ENCODE measurements at regions not wholly inside any gene's neighbourhood (a gene's known extent, or its start where the extent isn't known, plus 50 kb on each side); places are given as distances from the start of the nearest gene placed in this dataset.
A peak's percentile ranks its signal among the peaks of the same experiment; 100 is the strongest.

- DNase-seq (ENCODE audit: low spot score in 2 of 2), result no peak
- no peak for ATAC-seq (replicated peaks; ENCODE audit: extremely low read depth, poor library complexity, severe bottlenecking)
- H3K36me3 Mint-ChIP-seq (ENCODE audit: insufficient read depth), result no peaks in the 10 kb centered on the region
- no peak overlapping the region for H3K27ac Mint-ChIP-seq (ENCODE audit: low read depth)
- no peaks in the 10 kb centered on the region for H3K27me3 Mint-ChIP-seq
- H3K4me3 Mint-ChIP-seq, result no peak overlapping the region
- peaks cover 14% of the 10 kb centered on the region for H3K4me1 Mint-ChIP-seq
- H3K9me3 Mint-ChIP-seq, result no peaks in the 10 kb centered on the region
These were observed 62.3 kb upstream of the UQCRFS1 start for GRCh38 chr19:29275266-29275665.

- H3K4me3 Mint-ChIP-seq, result peak overlapping the region; percentile 64
- H3K4me1 Mint-ChIP-seq, result peaks cover 14% of the 10 kb centered on the region
- peak; percentile 99 for ATAC-seq (replicated peaks; ENCODE audit: extremely low read depth, poor library complexity, severe bottlenecking)
- DNase-seq (ENCODE audit: low spot score in 2 of 2), result peak; percentile 27 to 66
- H3K36me3 Mint-ChIP-seq (ENCODE audit: insufficient read depth), result peaks cover 1% of the 10 kb centered on the region
- H3K27me3 Mint-ChIP-seq, result peaks cover 14% of the 10 kb centered on the region
- H3K27ac Mint-ChIP-seq (ENCODE audit: low read depth), result peak overlapping the region; percentile 76
- H3K9me3 Mint-ChIP-seq, result no peaks in the 10 kb centered on the region
These were observed 64.2 kb upstream of the UQCRFS1 start for GRCh38 chr19:29277102-29277501.

GRCh38 chr19:29278716-29279115, 65.8 kb upstream of the UQCRFS1 start:
- no peak for ATAC-seq (replicated peaks; ENCODE audit: extremely low read depth, poor library complexity, severe bottlenecking)
- peaks cover 1% of the 10 kb centered on the region for H3K36me3 Mint-ChIP-seq (ENCODE audit: insufficient read depth)
- H3K27me3 Mint-ChIP-seq, result peaks cover 24% of the 10 kb centered on the region
- no peak for DNase-seq (ENCODE audit: low spot score in 2 of 2)
- H3K4me1 Mint-ChIP-seq, result peaks cover 14% of the 10 kb centered on the region
- no peak overlapping the region for H3K27ac Mint-ChIP-seq (ENCODE audit: low read depth)
- no peak overlapping the region for H3K4me3 Mint-ChIP-seq
- no peaks in the 10 kb centered on the region for H3K9me3 Mint-ChIP-seq

- Mint-ChIP-seq H3K36me3 (ENCODE audit: insufficient read depth) (peaks cover 1% of the 10 kb centered on the region), H3K27me3 (peaks cover 24% of the 10 kb centered on the region), H3K27ac (ENCODE audit: low read depth) (no peak overlapping the region), H3K4me1 (peaks cover 8% of the 10 kb centered on the region), H3K4me3 (no peak overlapping the region), H3K9me3 (no peaks in the 10 kb centered on the region)
- no peak for ATAC-seq (replicated peaks; ENCODE audit: extremely low read depth, poor library complexity, severe bottlenecking)
- no peak for DNase-seq (ENCODE audit: low spot score in 2 of 2)
These were observed 70.4 kb upstream of the UQCRFS1 start for GRCh38 chr19:29283366-29283765.

GRCh38 chr19:29285187-29285687, 72.3 kb upstream of the UQCRFS1 start:
- H3K4me3 Mint-ChIP-seq, result no peak overlapping the region
- peaks cover 24% of the 10 kb centered on the region for H3K27me3 Mint-ChIP-seq
- peaks cover 12% of the 10 kb centered on the region for H3K4me1 Mint-ChIP-seq
- H3K36me3 Mint-ChIP-seq (ENCODE audit: insufficient read depth), result peaks cover 1% of the 10 kb centered on the region
- no peaks in the 10 kb centered on the region for H3K9me3 Mint-ChIP-seq
- no peak overlapping the region for H3K27ac Mint-ChIP-seq (ENCODE audit: low read depth)
- DNase-seq (ENCODE audit: low spot score in 2 of 2) (no peak), ATAC-seq (replicated peaks; ENCODE audit: extremely low read depth, poor library complexity, severe bottlenecking) (no peak)

- H3K9me3 Mint-ChIP-seq, result no peaks in the 10 kb centered on the region
- H3K4me3 Mint-ChIP-seq, result no peak overlapping the region
- H3K27me3 Mint-ChIP-seq, result peaks cover 18% of the 10 kb centered on the region
- no peak for DNase-seq (ENCODE audit: low spot score in 2 of 2)
- no peak for ATAC-seq (replicated peaks; ENCODE audit: extremely low read depth, poor library complexity, severe bottlenecking)
- H3K36me3 Mint-ChIP-seq (ENCODE audit: insufficient read depth), result peaks cover 1% of the 10 kb centered on the region
- H3K27ac Mint-ChIP-seq (ENCODE audit: low read depth), result no peak overlapping the region
- H3K4me1 Mint-ChIP-seq, result peaks cover 12% of the 10 kb centered on the region
These were observed 72.9 kb upstream of the UQCRFS1 start for GRCh38 chr19:29285878-29286277.

- peaks cover 10% of the 10 kb centered on the region for H3K27me3 Mint-ChIP-seq
- no peak overlapping the region for H3K27ac Mint-ChIP-seq (ENCODE audit: low read depth)
- peaks cover 12% of the 10 kb centered on the region for H3K4me1 Mint-ChIP-seq
- ATAC-seq (replicated peaks; ENCODE audit: extremely low read depth, poor library complexity, severe bottlenecking) (no peak), DNase-seq (ENCODE audit: low spot score in 2 of 2) (no peak)
- no peak overlapping the region for H3K4me3 Mint-ChIP-seq
- no peaks in the 10 kb centered on the region for H3K36me3 Mint-ChIP-seq (ENCODE audit: insufficient read depth)
- H3K9me3 Mint-ChIP-seq, result no peaks in the 10 kb centered on the region
These were observed 74.1 kb upstream of the UQCRFS1 start for GRCh38 chr19:29287061-29287460.

- ATAC-seq (replicated peaks; ENCODE audit: extremely low read depth, poor library complexity, severe bottlenecking), result no peak
- H3K4me1 Mint-ChIP-seq, result peaks cover 21% of the 10 kb centered on the region
- H3K4me3 Mint-ChIP-seq, result no peak overlapping the region
- no peak overlapping the region for H3K27ac Mint-ChIP-seq (ENCODE audit: low read depth)
- no peaks in the 10 kb centered on the region for H3K36me3 Mint-ChIP-seq (ENCODE audit: insufficient read depth)
- no peak for DNase-seq (ENCODE audit: low spot score in 2 of 2)
- H3K9me3 Mint-ChIP-seq, result no peaks in the 10 kb centered on the region
- peaks cover 4% of the 10 kb centered on the region for H3K27me3 Mint-ChIP-seq
These were observed 75.3 kb upstream of the UQCRFS1 start for GRCh38 chr19:29288256-29288655.

- peaks cover 29% of the 10 kb centered on the region for H3K4me1 Mint-ChIP-seq
These were observed 76.1 kb upstream of the UQCRFS1 start for GRCh38 chr19:29289020-29289419.

GRCh38 chr19:29290853-29291252, 77.9 kb upstream of the UQCRFS1 start:
- Mint-ChIP-seq H3K36me3 (ENCODE audit: insufficient read depth) (no peaks in the 10 kb centered on the region), H3K4me3 (no peak overlapping the region), H3K9me3 (no peaks in the 10 kb centered on the region), H3K4me1 (peaks cover 33% of the 10 kb centered on the region), H3K27me3 (no peaks in the 10 kb centered on the region), H3K27ac (ENCODE audit: low read depth) (no peak overlapping the region)
- ATAC-seq (replicated peaks; ENCODE audit: extremely low read depth, poor library complexity, severe bottlenecking) (no peak), DNase-seq (ENCODE audit: low spot score in 2 of 2) (no peak)

More at GRCh38 chr19:29289020-29289419, 76.1 kb upstream of the UQCRFS1 start:
- DNase-seq (ENCODE audit: low spot score in 2 of 2), result no peak
- ATAC-seq (replicated peaks; ENCODE audit: extremely low read depth, poor library complexity, severe bottlenecking), result no peak
- no peaks in the 10 kb centered on the region for H3K9me3 Mint-ChIP-seq
- H3K27ac Mint-ChIP-seq (ENCODE audit: low read depth), result no peak overlapping the region
- H3K27me3 Mint-ChIP-seq, result no peaks in the 10 kb centered on the region
- H3K36me3 Mint-ChIP-seq (ENCODE audit: insufficient read depth), result no peaks in the 10 kb centered on the region
- no peak overlapping the region for H3K4me3 Mint-ChIP-seq

- H3K27ac Mint-ChIP-seq (ENCODE audit: low read depth), result no peak overlapping the region
- no peaks in the 10 kb centered on the region for H3K27me3 Mint-ChIP-seq
- peaks cover 33% of the 10 kb centered on the region for H3K4me1 Mint-ChIP-seq
- H3K9me3 Mint-ChIP-seq, result no peaks in the 10 kb centered on the region
- H3K4me3 Mint-ChIP-seq, result no peak overlapping the region
- peaks cover 2% of the 10 kb centered on the region for H3K36me3 Mint-ChIP-seq (ENCODE audit: insufficient read depth)
- ATAC-seq (replicated peaks; ENCODE audit: extremely low read depth, poor library complexity, severe bottlenecking) (no peak), DNase-seq (ENCODE audit: low spot score in 2 of 2) (no peak)
These were observed 79.2 kb upstream of the UQCRFS1 start for GRCh38 chr19:29292153-29292552.

GRCh38 chr19:29292562-29292961, 79.6 kb upstream of the UQCRFS1 start:
- no peak overlapping the region for H3K4me3 Mint-ChIP-seq
- peaks cover 33% of the 10 kb centered on the region for H3K4me1 Mint-ChIP-seq
- H3K9me3 Mint-ChIP-seq, result no peaks in the 10 kb centered on the region
- DNase-seq (ENCODE audit: low spot score in 2 of 2), result no peak
- no peak for ATAC-seq (replicated peaks; ENCODE audit: extremely low read depth, poor library complexity, severe bottlenecking)
- H3K27ac Mint-ChIP-seq (ENCODE audit: low read depth), result no peak overlapping the region
- peaks cover 2% of the 10 kb centered on the region for H3K36me3 Mint-ChIP-seq (ENCODE audit: insufficient read depth)
- no peaks in the 10 kb centered on the region for H3K27me3 Mint-ChIP-seq

GRCh38 chr19:29293292-29293691, 80.3 kb upstream of the UQCRFS1 start:
- DNase-seq (ENCODE audit: low spot score in 2 of 2) (no peak), ATAC-seq (replicated peaks; ENCODE audit: extremely low read depth, poor library complexity, severe bottlenecking) (no peak)

More at GRCh38 chr19:29293292-29293691, 80.3 kb upstream of the UQCRFS1 start:
- Mint-ChIP-seq H3K4me3 (peak overlapping the region; percentile 17), H3K36me3 (ENCODE audit: insufficient read depth) (peaks cover 2% of the 10 kb centered on the region), H3K27me3 (no peaks in the 10 kb centered on the region), H3K27ac (ENCODE audit: low read depth) (no peak overlapping the region), H3K4me1 (peaks cover 33% of the 10 kb centered on the region), H3K9me3 (no peaks in the 10 kb centered on the region)

Measured in central memory CD8-positive, alpha-beta T cell (primary cell).